WTC11 (cell line): ENCODE measurements at regions not wholly inside any gene's neighbourhood (a gene's known extent, or its start where the extent isn't known, plus 50 kb on each side); places are given as distances from the start of the nearest gene placed in this dataset.

Source experiments
- ATAC-seq: fragments of 200-7000 bp; cut with Tn5 transposase; 2 replicates; pipeline ENCODE4 v1.10.0; 2021; ENCODE audit warnings: mild to moderate bottlenecking, moderate library complexity
- CTCF ChIA-PET: fragments of 300-600 bp; sonication (Branson Sonifier 250); formaldehyde crosslinking; loops from one replicate; lab custom pipeline; 2021; ENCODE audit warnings: antibody characterized with exemption; lab: Charles Lee
- POLR2A ChIA-PET: fragments of 350-600 bp; sonication (Branson Sonifier 250); formaldehyde crosslinking; loops from one replicate; lab custom pipeline; 2021; ENCODE audit warnings: antibody characterized with exemption; lab: Charles Lee
- DNase-seq: peaks from one replicate; pipeline ENCODE4 v3.0.0; 2021; ENCODE audit warnings: low spot score
- H3K27ac Mint-ChIP-seq: 2 replicates; pipeline ENCODE4 v1.8.0; 2021; ENCODE audit warnings: mixed read lengths
- H3K27me3 Mint-ChIP-seq: 2 replicates; pipeline ENCODE4 v1.8.0; 2021; ENCODE audit warnings: low read depth, mild to moderate bottlenecking, moderate library complexity, mixed read lengths
- H3K36me3 Mint-ChIP-seq: 2 replicates; pipeline ENCODE4 v1.8.0; 2021; ENCODE audit warnings: mixed read lengths
- H3K4me1 Mint-ChIP-seq: 2 replicates; pipeline ENCODE4 v1.8.0; 2022; ENCODE audit warnings: mixed read lengths
- H3K4me3 Mint-ChIP-seq: 2 replicates; pipeline ENCODE4 v1.8.0; 2021; ENCODE audit warnings: mild to moderate bottlenecking, moderate library complexity, mixed read lengths
- H3K9me3 Mint-ChIP-seq: 2 replicates; pipeline ENCODE4 v1.8.0; 2021; ENCODE audit warnings: mixed read lengths
- FOXJ3 ChIP-seq: sonication (generic); formaldehyde crosslinking; IDR thresholded peaks from 2 replicates; pipeline ENCODE4 v1.9.0; 2021; ENCODE audit warnings: missing genetic modification reagents, mild to moderate bottlenecking, borderline replicate concordance
- IRF2 ChIP-seq: sonication (generic); formaldehyde crosslinking; IDR thresholded peaks from 2 replicates; pipeline ENCODE4 v1.8.0; 2022; ENCODE audit warnings: low read depth, missing genetic modification reagents, borderline replicate concordance
- JAZF1 ChIP-seq: fragments of 250-450 bp; sonication (Bioruptor Pico); IDR thresholded peaks from 2 replicates; pipeline ENCODE4 v1.9.0; 2021; ENCODE audit warnings: moderate library complexity, mild to moderate bottlenecking, inconsistent platforms
- OVOL2 ChIP-seq: fragments of 250-450 bp; sonication (Bioruptor Pico); IDR thresholded peaks from 2 replicates; pipeline ENCODE4 v1.9.0; 2021; ENCODE audit warnings: mild to moderate bottlenecking, borderline replicate concordance
- SOX15 ChIP-seq: fragments of 250-450 bp; sonication (Bioruptor Pico); IDR thresholded peaks from 2 replicates; pipeline ENCODE4 v1.9.0; 2021; ENCODE audit warnings: mild to moderate bottlenecking
- TEAD4 ChIP-seq: sonication (generic); formaldehyde crosslinking; IDR thresholded peaks from 2 replicates; pipeline ENCODE4 v1.8.0; 2022; ENCODE audit warnings: mild to moderate bottlenecking, missing genetic modification reagents
- TP53 ChIP-seq: sonication (generic); formaldehyde crosslinking; IDR thresholded peaks from 2 replicates; pipeline ENCODE4 v1.8.1; 2023; ENCODE audit warnings: mild to moderate bottlenecking, missing genetic modification reagents
- TF ChIP-seq, protein P1 (sequence below): fragments of 250-450 bp; sonication (Bioruptor Pico); IDR thresholded peaks from 2 replicates; pipeline ENCODE4 v1.9.0; 2021; ENCODE audit warnings: mild to moderate bottlenecking
- TF ChIP-seq, protein P2 (sequence below): sonication (generic); formaldehyde crosslinking; IDR thresholded peaks from 2 replicates; pipeline ENCODE4 v1.8.1; 2023; ENCODE audit warnings: mild to moderate bottlenecking, missing genetic modification reagents, borderline replicate concordance
- TF ChIP-seq, protein P3 (sequence below): sonication (generic); formaldehyde crosslinking; IDR thresholded peaks from 2 replicates; pipeline ENCODE4 v1.8.0; 2023; ENCODE audit warnings: mild to moderate bottlenecking, missing genetic modification reagents
- TF ChIP-seq, protein P4 (sequence below): sonication (generic); formaldehyde crosslinking; conservative IDR thresholded peaks from 2 replicates; pipeline ENCODE4 v1.8.1; 2023; ENCODE audit warnings: mild to moderate bottlenecking, low read depth, missing genetic modification reagents, moderate library complexity
- TF ChIP-seq, protein P5 (sequence below): fragments of 250-450 bp; sonication (Bioruptor Pico); IDR thresholded peaks from 2 replicates; pipeline ENCODE4 v1.9.0; 2021; ENCODE audit warnings: mild to moderate bottlenecking
- TF ChIP-seq, protein P6 (sequence below): sonication (generic); formaldehyde crosslinking; IDR thresholded peaks from 2 replicates; pipeline ENCODE4 v1.8.1; 2022; ENCODE audit warnings: low read depth, missing genetic modification reagents, borderline replicate concordance
- TF ChIP-seq, protein P7 (sequence below): fragments of 250-450 bp; sonication (Bioruptor Pico); IDR thresholded peaks from 2 replicates; pipeline ENCODE4 v2.1.2; 2022; ENCODE audit warnings: mild to moderate bottlenecking, moderate library complexity

DNA sequence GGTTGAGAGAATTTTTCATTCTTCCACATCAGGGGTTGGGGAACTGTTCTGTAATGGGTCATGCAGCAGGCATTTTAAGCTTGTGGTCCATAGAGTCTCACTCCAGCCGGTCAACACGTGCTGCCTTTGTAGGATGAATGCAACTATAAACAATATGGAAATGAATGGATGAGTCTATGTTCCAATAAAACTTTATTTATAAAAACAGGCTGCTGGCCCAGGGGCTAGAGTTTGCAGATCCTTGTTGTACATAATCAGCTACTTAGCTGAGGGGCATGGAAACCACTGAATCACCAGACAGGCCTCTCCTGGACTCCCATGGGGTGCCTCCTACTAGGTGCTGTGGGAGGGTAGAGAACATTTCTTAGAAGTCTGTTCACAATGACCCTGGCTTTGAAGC is 243.4 kb downstream of the BMP7 start:
- Mint-ChIP-seq H3K9me3 (peaks cover 12% of the 10 kb centered on the region), H3K4me3 (no peak overlapping the region), H3K27ac (no peak overlapping the region), H3K4me1 (peaks cover 28% of the 10 kb centered on the region), H3K27me3 (peaks cover 7% of the 10 kb centered on the region; the same call in 1 of the 2 replicates), H3K36me3 (no peaks in the 10 kb centered on the region)
- TF ChIP-seq IRF2 (CRISPR knock-in tag) (no peak), TEAD4 (no peak), FOXJ3 (no peak)
- TF ChIP-seq, protein P1, sequence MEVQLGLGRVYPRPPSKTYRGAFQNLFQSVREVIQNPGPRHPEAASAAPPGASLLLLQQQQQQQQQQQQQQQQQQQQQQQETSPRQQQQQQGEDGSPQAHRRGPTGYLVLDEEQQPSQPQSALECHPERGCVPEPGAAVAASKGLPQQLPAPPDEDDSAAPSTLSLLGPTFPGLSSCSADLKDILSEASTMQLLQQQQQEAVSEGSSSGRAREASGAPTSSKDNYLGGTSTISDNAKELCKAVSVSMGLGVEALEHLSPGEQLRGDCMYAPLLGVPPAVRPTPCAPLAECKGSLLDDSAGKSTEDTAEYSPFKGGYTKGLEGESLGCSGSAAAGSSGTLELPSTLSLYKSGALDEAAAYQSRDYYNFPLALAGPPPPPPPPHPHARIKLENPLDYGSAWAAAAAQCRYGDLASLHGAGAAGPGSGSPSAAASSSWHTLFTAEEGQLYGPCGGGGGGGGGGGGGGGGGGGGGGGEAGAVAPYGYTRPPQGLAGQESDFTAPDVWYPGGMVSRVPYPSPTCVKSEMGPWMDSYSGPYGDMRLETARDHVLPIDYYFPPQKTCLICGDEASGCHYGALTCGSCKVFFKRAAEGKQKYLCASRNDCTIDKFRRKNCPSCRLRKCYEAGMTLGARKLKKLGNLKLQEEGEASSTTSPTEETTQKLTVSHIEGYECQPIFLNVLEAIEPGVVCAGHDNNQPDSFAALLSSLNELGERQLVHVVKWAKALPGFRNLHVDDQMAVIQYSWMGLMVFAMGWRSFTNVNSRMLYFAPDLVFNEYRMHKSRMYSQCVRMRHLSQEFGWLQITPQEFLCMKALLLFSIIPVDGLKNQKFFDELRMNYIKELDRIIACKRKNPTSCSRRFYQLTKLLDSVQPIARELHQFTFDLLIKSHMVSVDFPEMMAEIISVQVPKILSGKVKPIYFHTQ (CRISPR knock-in tag): no peak
- TF ChIP-seq, protein P2, sequence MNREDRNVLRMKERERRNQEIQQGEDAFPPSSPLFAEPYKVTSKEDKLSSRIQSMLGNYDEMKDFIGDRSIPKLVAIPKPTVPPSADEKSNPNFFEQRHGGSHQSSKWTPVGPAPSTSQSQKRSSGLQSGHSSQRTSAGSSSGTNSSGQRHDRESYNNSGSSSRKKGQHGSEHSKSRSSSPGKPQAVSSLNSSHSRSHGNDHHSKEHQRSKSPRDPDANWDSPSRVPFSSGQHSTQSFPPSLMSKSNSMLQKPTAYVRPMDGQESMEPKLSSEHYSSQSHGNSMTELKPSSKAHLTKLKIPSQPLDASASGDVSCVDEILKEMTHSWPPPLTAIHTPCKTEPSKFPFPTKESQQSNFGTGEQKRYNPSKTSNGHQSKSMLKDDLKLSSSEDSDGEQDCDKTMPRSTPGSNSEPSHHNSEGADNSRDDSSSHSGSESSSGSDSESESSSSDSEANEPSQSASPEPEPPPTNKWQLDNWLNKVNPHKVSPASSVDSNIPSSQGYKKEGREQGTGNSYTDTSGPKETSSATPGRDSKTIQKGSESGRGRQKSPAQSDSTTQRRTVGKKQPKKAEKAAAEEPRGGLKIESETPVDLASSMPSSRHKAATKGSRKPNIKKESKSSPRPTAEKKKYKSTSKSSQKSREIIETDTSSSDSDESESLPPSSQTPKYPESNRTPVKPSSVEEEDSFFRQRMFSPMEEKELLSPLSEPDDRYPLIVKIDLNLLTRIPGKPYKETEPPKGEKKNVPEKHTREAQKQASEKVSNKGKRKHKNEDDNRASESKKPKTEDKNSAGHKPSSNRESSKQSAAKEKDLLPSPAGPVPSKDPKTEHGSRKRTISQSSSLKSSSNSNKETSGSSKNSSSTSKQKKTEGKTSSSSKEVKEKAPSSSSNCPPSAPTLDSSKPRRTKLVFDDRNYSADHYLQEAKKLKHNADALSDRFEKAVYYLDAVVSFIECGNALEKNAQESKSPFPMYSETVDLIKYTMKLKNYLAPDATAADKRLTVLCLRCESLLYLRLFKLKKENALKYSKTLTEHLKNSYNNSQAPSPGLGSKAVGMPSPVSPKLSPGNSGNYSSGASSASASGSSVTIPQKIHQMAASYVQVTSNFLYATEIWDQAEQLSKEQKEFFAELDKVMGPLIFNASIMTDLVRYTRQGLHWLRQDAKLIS: no peak
- TF ChIP-seq, protein P3, sequence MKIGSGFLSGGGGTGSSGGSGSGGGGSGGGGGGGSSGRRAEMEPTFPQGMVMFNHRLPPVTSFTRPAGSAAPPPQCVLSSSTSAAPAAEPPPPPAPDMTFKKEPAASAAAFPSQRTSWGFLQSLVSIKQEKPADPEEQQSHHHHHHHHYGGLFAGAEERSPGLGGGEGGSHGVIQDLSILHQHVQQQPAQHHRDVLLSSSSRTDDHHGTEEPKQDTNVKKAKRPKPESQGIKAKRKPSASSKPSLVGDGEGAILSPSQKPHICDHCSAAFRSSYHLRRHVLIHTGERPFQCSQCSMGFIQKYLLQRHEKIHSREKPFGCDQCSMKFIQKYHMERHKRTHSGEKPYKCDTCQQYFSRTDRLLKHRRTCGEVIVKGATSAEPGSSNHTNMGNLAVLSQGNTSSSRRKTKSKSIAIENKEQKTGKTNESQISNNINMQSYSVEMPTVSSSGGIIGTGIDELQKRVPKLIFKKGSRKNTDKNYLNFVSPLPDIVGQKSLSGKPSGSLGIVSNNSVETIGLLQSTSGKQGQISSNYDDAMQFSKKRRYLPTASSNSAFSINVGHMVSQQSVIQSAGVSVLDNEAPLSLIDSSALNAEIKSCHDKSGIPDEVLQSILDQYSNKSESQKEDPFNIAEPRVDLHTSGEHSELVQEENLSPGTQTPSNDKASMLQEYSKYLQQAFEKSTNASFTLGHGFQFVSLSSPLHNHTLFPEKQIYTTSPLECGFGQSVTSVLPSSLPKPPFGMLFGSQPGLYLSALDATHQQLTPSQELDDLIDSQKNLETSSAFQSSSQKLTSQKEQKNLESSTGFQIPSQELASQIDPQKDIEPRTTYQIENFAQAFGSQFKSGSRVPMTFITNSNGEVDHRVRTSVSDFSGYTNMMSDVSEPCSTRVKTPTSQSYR (CRISPR knock-in tag): no peak
- DNase-seq (no peak), ATAC-seq (no peak)
- ChIA-PET CTCF (interaction anchor here (0.7 to 3.3 kb wide), 20 partner anchors 9 to 477 kb away, joined by 3 to 18 read pairs (median 6); no protein-coding TSS in a partner anchor), POLR2A (no interaction called here)

DNA sequence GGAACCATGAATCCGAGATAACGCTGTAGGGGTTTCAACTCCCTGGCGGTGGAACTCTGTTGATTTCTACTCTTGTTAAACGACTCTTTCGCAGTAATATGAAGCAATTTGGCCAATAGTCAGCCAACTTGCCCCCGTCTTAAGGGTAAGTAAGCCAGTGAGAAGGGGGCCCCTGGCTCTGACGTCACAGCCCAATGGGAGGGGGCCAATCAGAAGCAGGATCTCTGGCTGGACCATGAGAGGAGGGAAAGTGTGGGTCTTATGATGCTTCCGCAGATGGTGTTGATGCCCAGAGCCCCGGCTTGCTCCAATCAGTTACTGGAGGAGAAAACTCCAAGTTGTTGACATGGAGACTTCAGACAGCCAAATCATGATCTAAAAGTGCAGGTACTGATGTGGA is 242.4 kb downstream of the BMP7 start:
- no peak for DNase-seq
- POLR2A ChIA-PET: no interaction called here
- no peak overlapping the region for H3K4me3 Mint-ChIP-seq
- peaks cover 12% of the 10 kb centered on the region for H3K9me3 Mint-ChIP-seq
- H3K27ac Mint-ChIP-seq: no peak overlapping the region
- H3K27me3 Mint-ChIP-seq: peaks cover 4% of the 10 kb centered on the region; the same call in 1 of the 2 replicates
- no peak for ATAC-seq
- peaks cover 21% of the 10 kb centered on the region for H3K4me1 Mint-ChIP-seq
- H3K36me3 Mint-ChIP-seq: no peaks in the 10 kb centered on the region
- CTCF ChIA-PET: no interaction called here
- TF ChIP-seq JAZF1 (no peak), OVOL2 (CRISPR knock-in tag) (no peak), TP53 (CRISPR knock-in tag) (no peak), SOX15 (CRISPR knock-in tag) (no peak)
- TF ChIP-seq, protein P4, sequence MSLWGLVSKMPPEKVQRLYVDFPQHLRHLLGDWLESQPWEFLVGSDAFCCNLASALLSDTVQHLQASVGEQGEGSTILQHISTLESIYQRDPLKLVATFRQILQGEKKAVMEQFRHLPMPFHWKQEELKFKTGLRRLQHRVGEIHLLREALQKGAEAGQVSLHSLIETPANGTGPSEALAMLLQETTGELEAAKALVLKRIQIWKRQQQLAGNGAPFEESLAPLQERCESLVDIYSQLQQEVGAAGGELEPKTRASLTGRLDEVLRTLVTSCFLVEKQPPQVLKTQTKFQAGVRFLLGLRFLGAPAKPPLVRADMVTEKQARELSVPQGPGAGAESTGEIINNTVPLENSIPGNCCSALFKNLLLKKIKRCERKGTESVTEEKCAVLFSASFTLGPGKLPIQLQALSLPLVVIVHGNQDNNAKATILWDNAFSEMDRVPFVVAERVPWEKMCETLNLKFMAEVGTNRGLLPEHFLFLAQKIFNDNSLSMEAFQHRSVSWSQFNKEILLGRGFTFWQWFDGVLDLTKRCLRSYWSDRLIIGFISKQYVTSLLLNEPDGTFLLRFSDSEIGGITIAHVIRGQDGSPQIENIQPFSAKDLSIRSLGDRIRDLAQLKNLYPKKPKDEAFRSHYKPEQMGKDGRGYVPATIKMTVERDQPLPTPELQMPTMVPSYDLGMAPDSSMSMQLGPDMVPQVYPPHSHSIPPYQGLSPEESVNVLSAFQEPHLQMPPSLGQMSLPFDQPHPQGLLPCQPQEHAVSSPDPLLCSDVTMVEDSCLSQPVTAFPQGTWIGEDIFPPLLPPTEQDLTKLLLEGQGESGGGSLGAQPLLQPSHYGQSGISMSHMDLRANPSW (CRISPR knock-in tag): no peak
- TF ChIP-seq, protein P5, sequence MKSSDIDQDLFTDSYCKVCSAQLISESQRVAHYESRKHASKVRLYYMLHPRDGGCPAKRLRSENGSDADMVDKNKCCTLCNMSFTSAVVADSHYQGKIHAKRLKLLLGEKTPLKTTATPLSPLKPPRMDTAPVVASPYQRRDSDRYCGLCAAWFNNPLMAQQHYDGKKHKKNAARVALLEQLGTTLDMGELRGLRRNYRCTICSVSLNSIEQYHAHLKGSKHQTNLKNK (CRISPR knock-in tag): no peak
- TF ChIP-seq, protein P2: no peak
- TF ChIP-seq, protein P6, sequence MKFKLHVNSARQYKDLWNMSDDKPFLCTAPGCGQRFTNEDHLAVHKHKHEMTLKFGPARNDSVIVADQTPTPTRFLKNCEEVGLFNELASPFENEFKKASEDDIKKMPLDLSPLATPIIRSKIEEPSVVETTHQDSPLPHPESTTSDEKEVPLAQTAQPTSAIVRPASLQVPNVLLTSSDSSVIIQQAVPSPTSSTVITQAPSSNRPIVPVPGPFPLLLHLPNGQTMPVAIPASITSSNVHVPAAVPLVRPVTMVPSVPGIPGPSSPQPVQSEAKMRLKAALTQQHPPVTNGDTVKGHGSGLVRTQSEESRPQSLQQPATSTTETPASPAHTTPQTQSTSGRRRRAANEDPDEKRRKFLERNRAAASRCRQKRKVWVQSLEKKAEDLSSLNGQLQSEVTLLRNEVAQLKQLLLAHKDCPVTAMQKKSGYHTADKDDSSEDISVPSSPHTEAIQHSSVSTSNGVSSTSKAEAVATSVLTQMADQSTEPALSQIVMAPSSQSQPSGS (CRISPR knock-in tag): no peak
- TF ChIP-seq, protein P7, sequence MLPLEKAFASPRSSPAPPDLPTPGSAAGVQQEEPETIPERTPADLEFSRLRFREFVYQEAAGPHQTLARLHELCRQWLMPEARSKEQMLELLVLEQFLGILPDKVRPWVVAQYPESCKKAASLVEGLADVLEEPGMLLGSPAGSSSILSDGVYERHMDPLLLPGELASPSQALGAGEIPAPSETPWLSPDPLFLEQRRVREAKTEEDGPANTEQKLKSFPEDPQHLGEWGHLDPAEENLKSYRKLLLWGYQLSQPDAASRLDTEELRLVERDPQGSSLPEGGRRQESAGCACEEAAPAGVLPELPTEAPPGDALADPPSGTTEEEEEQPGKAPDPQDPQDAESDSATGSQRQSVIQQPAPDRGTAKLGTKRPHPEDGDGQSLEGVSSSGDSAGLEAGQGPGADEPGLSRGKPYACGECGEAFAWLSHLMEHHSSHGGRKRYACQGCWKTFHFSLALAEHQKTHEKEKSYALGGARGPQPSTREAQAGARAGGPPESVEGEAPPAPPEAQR (CRISPR knock-in tag): no peak
